GM12892 (cell line): ENCODE measurements at regions not wholly inside any gene's neighbourhood (a gene's known extent, or its start where the extent isn't known, plus 50 kb on each side); places are given as distances from the start of the nearest gene placed in this dataset.

ENCODE experiments used
- POLR2A ChIP-seq: IDR thresholded peaks from 2 replicates; pipeline ENCODE4 v1.6.1; 2011; ENCODE audit warnings: low read depth, low read length, control low read depth
- POLR2AphosphoS5 ChIP-seq: IDR thresholded peaks from 2 replicates; pipeline ENCODE4 v1.6.1; 2011; ENCODE audit warnings: low read depth, low read length, control low read depth
- TAF1 ChIP-seq: IDR thresholded peaks from 2 replicates; pipeline ENCODE4 v1.6.1; 2011; ENCODE audit warnings: low read depth, mild to moderate bottlenecking, control low read depth, low read length, borderline replicate concordance

DNA sequence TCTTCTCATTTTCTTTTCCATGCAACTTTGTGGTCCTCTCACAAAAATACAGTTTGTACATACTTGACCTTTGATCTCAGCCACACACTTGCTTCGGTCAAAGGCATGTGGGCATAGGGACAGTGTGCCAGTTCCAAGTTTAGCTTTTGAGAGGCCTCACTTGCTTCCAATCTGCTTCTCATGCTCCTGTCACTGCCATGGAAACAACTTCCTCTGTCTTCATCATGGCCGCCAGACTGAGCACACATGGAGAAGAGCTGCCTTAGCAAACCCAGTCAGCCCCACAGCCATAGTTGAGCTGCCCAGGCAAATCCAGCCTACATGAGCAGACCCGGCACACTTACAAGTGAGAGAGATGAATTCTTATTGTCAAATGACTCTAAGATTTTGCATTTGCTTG is 138.2 kb upstream of the TUSC1 start:
- TF ChIP-seq POLR2AphosphoS5, result no peak
- no peak for TF ChIP-seq POLR2A
- no peak for TF ChIP-seq TAF1
